GM12878 (cell line): ENCODE measurements at regions not wholly inside any gene's neighbourhood (a gene's known extent, or its start where the extent isn't known, plus 50 kb on each side); places are given as distances from the start of the nearest gene placed in this dataset.
A peak's percentile ranks its signal among the peaks of the same experiment; 100 is the strongest.

Experiments used
- BRCA1 ChIP-seq: IDR thresholded peaks from 2 replicates; pipeline ENCODE4 v1.6.1; 2011; ENCODE audit warnings: low read depth, low read length, improper control_type of control experiment
- CBX3 ChIP-seq: fragments of 200-600 bp; sonication (generic); IDR thresholded peaks from 2 replicates; pipeline ENCODE4 v1.6.1; 2016; ENCODE audit warnings: low read depth, borderline replicate concordance
- DPF2 ChIP-seq: fragments of 450-650 bp; IDR thresholded peaks from 2 replicates; pipeline ENCODE4 v1.6.1; 2017; ENCODE audit warnings: mild to moderate bottlenecking
- EZH2 ChIP-seq: IDR thresholded peaks from 2 replicates; pipeline ENCODE4 v1.6.1; 2012; ENCODE audit warnings: low read depth, mild to moderate bottlenecking, control low read depth, inconsistent platforms, low read length, borderline replicate concordance; ENCODE audit not compliant: control insufficient read depth
- HDGF ChIP-seq: fragments of 450-650 bp; IDR thresholded peaks from 2 replicates; pipeline ENCODE4 v1.6.1; 2016; ENCODE audit warnings: antibody characterized with exemption
- IKZF1 ChIP-seq: fragments of 450-650 bp; conservative IDR thresholded peaks from 2 replicates; pipeline ENCODE4 v1.6.1; 2017; ENCODE audit warnings: antibody characterized with exemption, mild to moderate bottlenecking
- IRF4 ChIP-seq: IDR thresholded peaks from 2 replicates; pipeline ENCODE4 v1.6.1; 2011; ENCODE audit warnings: low read depth, low read length
- KLF5 ChIP-seq: fragments of 450-650 bp; IDR thresholded peaks from 2 replicates; pipeline ENCODE4 v1.6.1; 2014; ENCODE audit warnings: mild to moderate bottlenecking; ENCODE audit not compliant: partially characterized antibody
- NR2C1 ChIP-seq: fragments of 450-650 bp; IDR thresholded peaks from 2 replicates; pipeline ENCODE4 v1.6.1; 2017; ENCODE audit warnings: antibody characterized with exemption, mild to moderate bottlenecking, moderate library complexity
- POU2F2 ChIP-seq: IDR thresholded peaks from 3 replicates; pipeline ENCODE4 v1.6.1; 2011; ENCODE audit warnings: low read depth, mild to moderate bottlenecking, low read length, borderline replicate concordance
- RB1 ChIP-seq: fragments of 450-650 bp; formaldehyde crosslinking; IDR thresholded peaks from 2 replicates; pipeline ENCODE4 v1.6.1; 2017; ENCODE audit warnings: mild to moderate bottlenecking, borderline replicate concordance
- SMAD1 ChIP-seq: fragments of 450-650 bp; IDR thresholded peaks from 2 replicates; pipeline ENCODE4 v1.6.1; 2018; ENCODE audit warnings: mild to moderate bottlenecking, low read depth; ENCODE audit not compliant: partially characterized antibody
- SMC3 ChIP-seq: IDR thresholded peaks from 2 replicates; pipeline ENCODE4 v1.6.1; 2011; ENCODE audit warnings: low read length, improper control_type of control experiment, borderline replicate concordance
- WRNIP1 ChIP-seq: IDR thresholded peaks from 2 replicates; pipeline ENCODE4 v1.6.1; 2011; ENCODE audit warnings: low read depth, low read length, improper control_type of control experiment, borderline replicate concordance
- YY1 ChIP-seq: IDR thresholded peaks from 2 replicates; pipeline ENCODE4 v1.6.1; 2011; ENCODE audit warnings: low read depth, mild to moderate bottlenecking, low read length
- ZBED1 ChIP-seq: IDR thresholded peaks from 2 replicates; pipeline ENCODE4 v1.6.1; 2016; ENCODE audit warnings: borderline replicate concordance
- ZNF217 ChIP-seq: fragments of 450-650 bp; IDR thresholded peaks from 2 replicates; pipeline ENCODE4 v1.6.1; 2017; ENCODE audit warnings: antibody characterized with exemption, mild to moderate bottlenecking
- ZNF622 ChIP-seq: fragments of 450-650 bp; IDR thresholded peaks from 2 replicates; pipeline ENCODE4 v1.6.1; 2017; ENCODE audit warnings: mild to moderate bottlenecking, inconsistent platforms
- TF ChIP-seq, protein P1 (sequence below): IDR thresholded peaks from 2 replicates; pipeline ENCODE4 v1.6.1; 2011; ENCODE audit warnings: mild to moderate bottlenecking, low read depth, low read length, moderate library complexity; ENCODE audit not compliant: insufficient replicate concordance
- TF ChIP-seq, protein P2 (sequence below): fragments of 450-650 bp; IDR thresholded peaks from 2 replicates; pipeline ENCODE4 v1.6.1; 2017; ENCODE audit warnings: mild to moderate bottlenecking
- TF ChIP-seq, protein P3 (sequence below): fragments of 450-650 bp; IDR thresholded peaks from 2 replicates; pipeline ENCODE4 v1.6.1; 2017; ENCODE audit warnings: antibody characterized with exemption, mild to moderate bottlenecking, moderate library complexity
- TF ChIP-seq, protein P4 (sequence below): IDR thresholded peaks from 2 replicates; pipeline ENCODE4 v1.6.1; 2012; ENCODE audit warnings: low read depth, low read length, improper control_type of control experiment
- TF ChIP-seq, protein P5 (sequence below): fragments of 450-650 bp; IDR thresholded peaks from 2 replicates; pipeline ENCODE4 v1.6.1; 2016; ENCODE audit warnings: mild to moderate bottlenecking

DNA sequence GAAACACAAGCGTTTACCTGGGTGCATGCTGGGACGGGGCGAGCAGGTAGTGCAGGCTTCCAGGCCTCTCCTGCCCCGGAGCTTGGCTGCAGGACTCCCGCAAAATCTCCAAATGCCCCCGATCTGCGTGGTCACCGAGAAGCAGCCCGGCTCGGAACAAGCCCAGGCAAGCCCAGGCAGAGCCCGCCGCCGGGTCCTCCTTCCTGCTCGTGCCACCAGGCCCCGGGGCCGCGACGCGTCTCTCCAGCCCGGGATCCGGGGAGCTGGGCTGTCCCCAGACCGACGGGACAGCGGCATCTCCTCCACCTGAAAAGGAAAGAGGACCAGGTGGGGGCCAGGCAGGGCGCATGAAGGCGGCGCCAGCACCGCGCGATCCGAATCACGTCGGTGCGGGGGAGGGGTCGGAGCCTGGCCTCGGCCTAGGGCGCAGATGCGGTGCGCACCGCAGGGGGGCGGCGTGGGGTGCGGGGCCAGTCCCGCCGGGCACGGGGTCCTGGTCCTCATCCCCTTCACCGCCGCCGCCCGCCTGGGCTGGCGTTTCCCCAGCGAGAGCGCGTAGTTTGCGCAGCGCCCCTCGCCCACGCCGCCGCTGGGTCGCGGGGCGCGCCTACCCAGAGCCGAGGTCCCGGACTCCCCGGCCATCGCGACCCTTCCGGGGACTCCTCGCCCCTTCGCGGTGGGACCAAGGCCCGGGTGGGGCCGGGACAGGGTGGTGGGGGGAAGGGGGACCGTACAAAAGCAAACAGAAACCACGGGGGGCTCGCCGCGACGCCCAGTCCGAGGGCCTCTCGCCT lies 52.4 kb upstream of the H6PD start (continued):
- TF ChIP-seq, protein P1, sequence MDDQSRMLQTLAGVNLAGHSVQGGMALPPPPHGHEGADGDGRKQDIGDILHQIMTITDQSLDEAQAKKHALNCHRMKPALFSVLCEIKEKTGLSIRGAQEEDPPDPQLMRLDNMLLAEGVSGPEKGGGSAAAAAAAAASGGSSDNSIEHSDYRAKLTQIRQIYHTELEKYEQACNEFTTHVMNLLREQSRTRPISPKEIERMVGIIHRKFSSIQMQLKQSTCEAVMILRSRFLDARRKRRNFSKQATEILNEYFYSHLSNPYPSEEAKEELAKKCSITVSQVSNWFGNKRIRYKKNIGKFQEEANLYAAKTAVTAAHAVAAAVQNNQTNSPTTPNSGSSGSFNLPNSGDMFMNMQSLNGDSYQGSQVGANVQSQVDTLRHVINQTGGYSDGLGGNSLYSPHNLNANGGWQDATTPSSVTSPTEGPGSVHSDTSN = no peak
- TF ChIP-seq IRF4 (no peak), ZNF622 (no peak), DPF2 (no peak), CBX3 (no peak), BRCA1 (no peak), IKZF1 (peak; percentile 83), HDGF (no peak), SMAD1 (no peak), YY1 (no peak; the same call in 1 of the 2 replicates), POU2F2 (no peak), WRNIP1 (no peak), RB1 (peak; percentile 68; the same call in 1 of the 2 replicates), ZNF217 (0 out of 2 replicates have a peak, but pooled peaks have one; percentile 42), SMC3 (no peak), KLF5 (no peak), NR2C1 (no peak), EZH2 (no peak), ZBED1 (no peak)
- TF ChIP-seq, protein P2, sequence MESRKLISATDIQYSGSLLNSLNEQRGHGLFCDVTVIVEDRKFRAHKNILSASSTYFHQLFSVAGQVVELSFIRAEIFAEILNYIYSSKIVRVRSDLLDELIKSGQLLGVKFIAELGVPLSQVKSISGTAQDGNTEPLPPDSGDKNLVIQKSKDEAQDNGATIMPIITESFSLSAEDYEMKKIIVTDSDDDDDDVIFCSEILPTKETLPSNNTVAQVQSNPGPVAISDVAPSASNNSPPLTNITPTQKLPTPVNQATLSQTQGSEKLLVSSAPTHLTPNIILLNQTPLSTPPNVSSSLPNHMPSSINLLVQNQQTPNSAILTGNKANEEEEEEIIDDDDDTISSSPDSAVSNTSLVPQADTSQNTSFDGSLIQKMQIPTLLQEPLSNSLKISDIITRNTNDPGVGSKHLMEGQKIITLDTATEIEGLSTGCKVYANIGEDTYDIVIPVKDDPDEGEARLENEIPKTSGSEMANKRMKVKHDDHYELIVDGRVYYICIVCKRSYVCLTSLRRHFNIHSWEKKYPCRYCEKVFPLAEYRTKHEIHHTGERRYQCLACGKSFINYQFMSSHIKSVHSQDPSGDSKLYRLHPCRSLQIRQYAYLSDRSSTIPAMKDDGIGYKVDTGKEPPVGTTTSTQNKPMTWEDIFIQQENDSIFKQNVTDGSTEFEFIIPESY = no peak
- TF ChIP-seq, protein P3, sequence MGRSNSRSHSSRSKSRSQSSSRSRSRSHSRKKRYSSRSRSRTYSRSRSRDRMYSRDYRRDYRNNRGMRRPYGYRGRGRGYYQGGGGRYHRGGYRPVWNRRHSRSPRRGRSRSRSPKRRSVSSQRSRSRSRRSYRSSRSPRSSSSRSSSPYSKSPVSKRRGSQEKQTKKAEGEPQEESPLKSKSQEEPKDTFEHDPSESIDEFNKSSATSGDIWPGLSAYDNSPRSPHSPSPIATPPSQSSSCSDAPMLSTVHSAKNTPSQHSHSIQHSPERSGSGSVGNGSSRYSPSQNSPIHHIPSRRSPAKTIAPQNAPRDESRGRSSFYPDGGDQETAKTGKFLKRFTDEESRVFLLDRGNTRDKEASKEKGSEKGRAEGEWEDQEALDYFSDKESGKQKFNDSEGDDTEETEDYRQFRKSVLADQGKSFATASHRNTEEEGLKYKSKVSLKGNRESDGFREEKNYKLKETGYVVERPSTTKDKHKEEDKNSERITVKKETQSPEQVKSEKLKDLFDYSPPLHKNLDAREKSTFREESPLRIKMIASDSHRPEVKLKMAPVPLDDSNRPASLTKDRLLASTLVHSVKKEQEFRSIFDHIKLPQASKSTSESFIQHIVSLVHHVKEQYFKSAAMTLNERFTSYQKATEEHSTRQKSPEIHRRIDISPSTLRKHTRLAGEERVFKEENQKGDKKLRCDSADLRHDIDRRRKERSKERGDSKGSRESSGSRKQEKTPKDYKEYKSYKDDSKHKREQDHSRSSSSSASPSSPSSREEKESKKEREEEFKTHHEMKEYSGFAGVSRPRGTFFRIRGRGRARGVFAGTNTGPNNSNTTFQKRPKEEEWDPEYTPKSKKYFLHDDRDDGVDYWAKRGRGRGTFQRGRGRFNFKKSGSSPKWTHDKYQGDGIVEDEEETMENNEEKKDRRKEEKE = no peak
- TF ChIP-seq, protein P4, sequence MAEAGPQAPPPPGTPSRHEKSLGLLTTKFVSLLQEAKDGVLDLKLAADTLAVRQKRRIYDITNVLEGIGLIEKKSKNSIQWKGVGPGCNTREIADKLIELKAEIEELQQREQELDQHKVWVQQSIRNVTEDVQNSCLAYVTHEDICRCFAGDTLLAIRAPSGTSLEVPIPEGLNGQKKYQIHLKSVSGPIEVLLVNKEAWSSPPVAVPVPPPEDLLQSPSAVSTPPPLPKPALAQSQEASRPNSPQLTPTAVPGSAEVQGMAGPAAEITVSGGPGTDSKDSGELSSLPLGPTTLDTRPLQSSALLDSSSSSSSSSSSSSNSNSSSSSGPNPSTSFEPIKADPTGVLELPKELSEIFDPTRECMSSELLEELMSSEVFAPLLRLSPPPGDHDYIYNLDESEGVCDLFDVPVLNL = no peak
- TF ChIP-seq, protein P5, sequence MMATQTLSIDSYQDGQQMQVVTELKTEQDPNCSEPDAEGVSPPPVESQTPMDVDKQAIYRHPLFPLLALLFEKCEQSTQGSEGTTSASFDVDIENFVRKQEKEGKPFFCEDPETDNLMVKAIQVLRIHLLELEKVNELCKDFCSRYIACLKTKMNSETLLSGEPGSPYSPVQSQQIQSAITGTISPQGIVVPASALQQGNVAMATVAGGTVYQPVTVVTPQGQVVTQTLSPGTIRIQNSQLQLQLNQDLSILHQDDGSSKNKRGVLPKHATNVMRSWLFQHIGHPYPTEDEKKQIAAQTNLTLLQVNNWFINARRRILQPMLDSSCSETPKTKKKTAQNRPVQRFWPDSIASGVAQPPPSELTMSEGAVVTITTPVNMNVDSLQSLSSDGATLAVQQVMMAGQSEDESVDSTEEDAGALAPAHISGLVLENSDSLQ = no peak
